CD4-positive, alpha-beta T cell (primary cell): ENCODE measurements at regions not wholly inside any gene's neighbourhood (a gene's known extent, or its start where the extent isn't known, plus 50 kb on each side); places are given as distances from the start of the nearest gene placed in this dataset.

Experiments used
- ATAC-seq: fragments of 200-7000 bp; cut with Tn5 transposase; one replicate; pipeline ENCODE4 v1.10.0; 2022; ENCODE audit warnings: mild to moderate bottlenecking; ENCODE audit not compliant: poor library complexity
- CTCF ChIA-PET: fragments of 350-600 bp; sonication (Branson Sonifier 250); formaldehyde crosslinking; loops from one replicate; lab custom pipeline; 2021; ENCODE audit warnings: antibody characterized with exemption, inconsistent platforms; lab: Charles Lee
- POLR2A ChIA-PET: fragments of 350-600 bp; sonication (Branson Sonifier 250); formaldehyde crosslinking; loops from one replicate; lab custom pipeline; 2021; ENCODE audit warnings: antibody characterized with exemption, inconsistent platforms; lab: Charles Lee
- DNase-seq, 14 experiments: peaks; one replicate each; pipeline ENCODE4 v3.0.0-alpha.2; 2013 to 2020; ENCODE audit warnings: mixed read lengths in 2 of 14
- H3K27ac ChIP-seq, 2 donors: one replicate each; pipeline versions ENCODE4 v1.5.1 to v1.7.0; 2013; ENCODE audit warnings: low read length in 2 of 2, low read depth in 1 of 2, mild to moderate bottlenecking in 1 of 2
- H3K27me3 ChIP-seq, 2 experiments: 1 replicate in 1 of 2; 2 replicates in 1 of 2; pipeline versions ENCODE4 v1.6.1 to v1.7.0; 2013; ENCODE audit warnings: low read length in 2 of 2, control low read depth in 1 of 2, mild to moderate bottlenecking in 1 of 2, moderate library complexity in 1 of 2; ENCODE audit not compliant: insufficient read depth in 2 of 2, control insufficient read depth in 1 of 2
- H3K36me3 ChIP-seq: one replicate; pipeline ENCODE4 v1.6.1; 2013; ENCODE audit warnings: low read length, control low read depth; ENCODE audit not compliant: insufficient read depth
- H3K4me1 ChIP-seq: one replicate; pipeline ENCODE4 v1.6.1; 2013; ENCODE audit warnings: low read length, control low read depth; ENCODE audit not compliant: insufficient read depth
- H3K4me3 ChIP-seq: one replicate; pipeline ENCODE4 v1.5.1; 2013; ENCODE audit warnings: mild to moderate bottlenecking, low read length, moderate library complexity
- H3K9me3 ChIP-seq, 2 experiments: 1 replicate in 1 of 2; 2 replicates in 1 of 2; pipeline versions ENCODE4 v1.6.1 to v1.7.0; 2013; ENCODE audit warnings: low read length in 2 of 2, mild to moderate bottlenecking in 2 of 2, control low read depth in 1 of 2, moderate library complexity in 1 of 2; ENCODE audit not compliant: control insufficient read depth in 1 of 2, insufficient read depth in 1 of 2
- H3K27ac Mint-ChIP-seq: one replicate; pipeline ENCODE4 v1.8.0; 2020; ENCODE audit warnings: mixed read lengths
- H3K27me3 Mint-ChIP-seq: one replicate; pipeline ENCODE4 v1.8.0; 2021; ENCODE audit warnings: mixed read lengths
- H3K36me3 Mint-ChIP-seq: one replicate; pipeline ENCODE4 v1.8.0; 2021; ENCODE audit warnings: low read depth, mixed read lengths
- H3K4me1 Mint-ChIP-seq: one replicate; pipeline ENCODE4 v1.8.0; 2021; ENCODE audit warnings: low read depth, mixed read lengths
- H3K4me3 Mint-ChIP-seq: one replicate; pipeline ENCODE4 v1.8.0; 2020; ENCODE audit warnings: mild to moderate bottlenecking, mixed read lengths
- H3K9me3 Mint-ChIP-seq: one replicate; pipeline ENCODE4 v1.8.0; 2020; ENCODE audit warnings: mixed read lengths
- intact Hi-C, 2 experiments: fragments of 100-400 bp; cut with DNase I in 1 of 2; cut with micrococcal nuclease in 1 of 2; formaldehyde crosslinking; loops; one replicate each; pipeline versions ENCODE4 v1.15.1 to v1.9.0; 2023 to 2025; cut with DNase I, micrococcal nuclease
- TF ChIP-seq, protein P1 (sequence below): fragments of 200-600 bp; IDR thresholded peaks from one replicate; pipeline ENCODE4 v1.8.0; 2022; ENCODE audit warnings: antibody characterized with exemption, mild to moderate bottlenecking

DNA sequence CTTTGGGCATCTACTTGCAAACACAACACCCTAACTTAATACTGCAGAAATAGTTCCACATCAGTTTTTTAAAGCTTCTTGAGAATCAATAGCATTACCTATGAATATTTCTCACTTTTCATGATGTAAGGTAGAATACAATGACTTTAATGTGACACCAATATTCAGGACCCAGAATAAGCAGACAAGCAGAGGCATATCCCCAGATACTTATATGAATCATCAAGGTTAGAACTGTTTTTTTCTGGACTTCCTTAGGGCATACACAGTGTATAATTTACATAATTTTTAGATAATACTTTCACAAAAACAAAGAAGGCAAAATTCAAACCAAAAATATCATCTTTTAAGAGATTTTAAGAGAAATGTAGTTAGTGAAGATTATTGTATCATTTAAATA, 885.8 kb downstream of the FSCB start:
- no peak overlapping the region for H3K27ac Mint-ChIP-seq
- POLR2A ChIA-PET: no interaction called here
- Histone ChIP-seq H3K9me3 (no peaks in the 10 kb centered on the region), H3K36me3 (no peaks in the 10 kb centered on the region), H3K4me3 (no peak overlapping the region), H3K27me3 (no peaks in the 10 kb centered on the region), H3K4me1 (no peaks in the 10 kb centered on the region), H3K27ac (no peak overlapping the region)
- no peaks in the 10 kb centered on the region for H3K27me3 Mint-ChIP-seq
- H3K4me3 Mint-ChIP-seq: no peak overlapping the region
- CTCF ChIA-PET: interaction anchor here (1.5 kb wide), 1 partner anchor 8 kb away, joined by 4 read pairs; no protein-coding TSS in a partner anchor
- DNase-seq: no peak
- H3K4me1 Mint-ChIP-seq: no peaks in the 10 kb centered on the region
- TF ChIP-seq, protein P1, sequence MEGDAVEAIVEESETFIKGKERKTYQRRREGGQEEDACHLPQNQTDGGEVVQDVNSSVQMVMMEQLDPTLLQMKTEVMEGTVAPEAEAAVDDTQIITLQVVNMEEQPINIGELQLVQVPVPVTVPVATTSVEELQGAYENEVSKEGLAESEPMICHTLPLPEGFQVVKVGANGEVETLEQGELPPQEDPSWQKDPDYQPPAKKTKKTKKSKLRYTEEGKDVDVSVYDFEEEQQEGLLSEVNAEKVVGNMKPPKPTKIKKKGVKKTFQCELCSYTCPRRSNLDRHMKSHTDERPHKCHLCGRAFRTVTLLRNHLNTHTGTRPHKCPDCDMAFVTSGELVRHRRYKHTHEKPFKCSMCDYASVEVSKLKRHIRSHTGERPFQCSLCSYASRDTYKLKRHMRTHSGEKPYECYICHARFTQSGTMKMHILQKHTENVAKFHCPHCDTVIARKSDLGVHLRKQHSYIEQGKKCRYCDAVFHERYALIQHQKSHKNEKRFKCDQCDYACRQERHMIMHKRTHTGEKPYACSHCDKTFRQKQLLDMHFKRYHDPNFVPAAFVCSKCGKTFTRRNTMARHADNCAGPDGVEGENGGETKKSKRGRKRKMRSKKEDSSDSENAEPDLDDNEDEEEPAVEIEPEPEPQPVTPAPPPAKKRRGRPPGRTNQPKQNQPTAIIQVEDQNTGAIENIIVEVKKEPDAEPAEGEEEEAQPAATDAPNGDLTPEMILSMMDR: no peak
- intact Hi-C loops: no loop called here
- ATAC-seq: no peak
- peaks cover 2% of the 10 kb centered on the region for H3K9me3 Mint-ChIP-seq
- no peaks in the 10 kb centered on the region for H3K36me3 Mint-ChIP-seq

DNA sequence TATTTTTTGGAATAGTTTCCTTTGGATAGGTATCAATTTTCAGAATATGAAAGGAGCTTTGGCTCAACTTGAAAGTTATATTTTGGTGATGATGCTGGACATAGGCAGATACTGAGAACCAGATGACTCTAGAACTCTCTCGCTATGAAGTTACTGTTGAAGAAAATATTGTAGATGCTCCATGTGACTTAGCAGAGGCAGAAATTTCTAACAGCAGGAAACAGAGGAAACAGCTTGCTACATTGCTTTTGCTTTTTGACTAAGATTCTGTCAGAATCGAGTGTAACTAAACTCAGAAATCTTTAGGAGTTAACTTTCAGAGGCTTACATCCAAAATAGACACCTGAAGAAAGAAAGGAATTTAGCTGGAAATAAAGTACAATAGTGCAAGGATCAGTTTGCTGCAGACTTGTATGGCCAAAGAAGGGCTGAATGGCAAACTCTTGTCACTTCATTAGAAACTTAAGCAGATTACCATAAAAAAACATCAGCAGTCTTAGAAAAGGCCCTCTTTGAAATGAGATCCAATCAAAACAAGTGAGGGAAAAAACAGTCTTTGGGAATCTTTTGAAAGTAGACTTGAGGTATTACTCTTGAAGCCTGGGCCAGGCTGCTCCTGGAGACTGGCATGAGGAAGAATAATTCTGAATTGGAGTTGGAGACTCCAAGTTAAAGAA, 911.8 kb downstream of the FSCB start:
- no peak overlapping the region for H3K4me3 ChIP-seq
- no peaks in the 10 kb centered on the region for H3K36me3 ChIP-seq
- H3K4me3 Mint-ChIP-seq: no peak overlapping the region
- ATAC-seq: no peak
- no peaks in the 10 kb centered on the region for H3K4me1 Mint-ChIP-seq
- TF ChIP-seq, protein P1: no peak
- ChIA-PET POLR2A (no interaction called here), CTCF (no interaction called here)
- no peaks in the 10 kb centered on the region for H3K9me3 ChIP-seq
- no peaks in the 10 kb centered on the region for H3K27me3 ChIP-seq
- no peak for DNase-seq
- H3K27ac Mint-ChIP-seq: no peak overlapping the region
- H3K4me1 ChIP-seq: no peaks in the 10 kb centered on the region
- no peaks in the 10 kb centered on the region for H3K27me3 Mint-ChIP-seq
- no peak overlapping the region for H3K27ac ChIP-seq
- H3K36me3 Mint-ChIP-seq: no peaks in the 10 kb centered on the region
- intact Hi-C loops: no loop called here
- H3K9me3 Mint-ChIP-seq: peaks cover 5% of the 10 kb centered on the region

DNA sequence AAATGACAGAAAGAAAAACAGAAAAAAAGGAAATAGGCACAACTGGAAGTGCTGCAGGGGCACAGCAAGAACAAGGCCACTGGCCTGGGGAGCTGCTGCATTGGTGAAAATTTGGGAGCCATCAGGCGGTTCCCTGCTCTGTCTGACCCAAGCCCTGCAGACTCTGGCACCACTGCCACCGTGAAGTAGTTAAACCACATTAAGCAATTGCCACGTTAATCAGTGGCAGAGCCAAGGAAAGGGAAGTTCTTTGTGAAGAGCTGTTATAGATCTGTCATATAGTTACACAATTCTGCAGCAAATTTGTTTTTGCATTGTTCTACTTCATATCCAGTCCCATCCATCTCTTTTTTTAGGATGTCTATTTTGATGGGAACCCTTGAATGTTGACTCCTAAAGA, 915.3 kb downstream of the FSCB start:
- no peak for DNase-seq
- H3K4me1 Mint-ChIP-seq: no peaks in the 10 kb centered on the region
- Histone ChIP-seq H3K4me3 (no peak overlapping the region), H3K36me3 (no peaks in the 10 kb centered on the region), H3K27me3 (no peaks in the 10 kb centered on the region), H3K4me1 (no peaks in the 10 kb centered on the region), H3K9me3 (no peaks in the 10 kb centered on the region), H3K27ac (no peak overlapping the region)
- TF ChIP-seq, protein P1: no peak
- no peaks in the 10 kb centered on the region for H3K27me3 Mint-ChIP-seq
- H3K36me3 Mint-ChIP-seq: no peaks in the 10 kb centered on the region
- ChIA-PET CTCF (no interaction called here), POLR2A (no interaction called here)
- peaks cover 7% of the 10 kb centered on the region for H3K9me3 Mint-ChIP-seq
- H3K4me3 Mint-ChIP-seq: no peak overlapping the region
- no peak overlapping the region for H3K27ac Mint-ChIP-seq
- intact Hi-C loops: no loop called here
- no peak for ATAC-seq
